Astrocyte (in vitro differentiated cells and primary cell): ENCODE measurements at regions not wholly inside any gene's neighbourhood (a gene's known extent, or its start where the extent isn't known, plus 50 kb on each side); places are given as distances from the start of the nearest gene placed in this dataset.
"Not testable (repeated sequence)": the region's sequence is repeated elsewhere in the genome, so short reads cannot be mapped to it uniquely, and the experiment has no call there.

Source experiments
- DNase-seq: peaks from one replicate; pipeline ENCODE4 v3.0.0-alpha.2; 2010; ENCODE audit warnings: low read depth
- FAIRE-seq: peaks from 2 replicates; lab custom pipeline; 2011; peaks lifted over from hg19 to GRCh38; lab: Jason Lieb, UNC
- H2AFZ ChIP-seq: 2 replicates; pipeline ENCODE4 v1.6.0; 2012; ENCODE audit warnings: low read depth, low read length, inconsistent platforms
- H3K27ac ChIP-seq: 2 replicates; pipeline ENCODE4 v1.5.1; 2011; ENCODE audit warnings: low read depth, low read length, inconsistent platforms
- H3K27me3 ChIP-seq: 2 replicates; pipeline ENCODE4 v1.6.0; 2011; ENCODE audit warnings: low read length, inconsistent platforms; ENCODE audit not compliant: insufficient read depth
- H3K36me3 ChIP-seq: 2 replicates; pipeline ENCODE4 v1.5.1; 2011; ENCODE audit warnings: low read length, inconsistent platforms; ENCODE audit not compliant: insufficient read depth
- H3K4me1 ChIP-seq: 2 replicates; pipeline ENCODE4 v1.5.1; 2011; ENCODE audit warnings: low read length, inconsistent platforms; ENCODE audit not compliant: insufficient read depth
- H3K4me2 ChIP-seq: 2 replicates; pipeline ENCODE4 v1.6.0; 2012; ENCODE audit warnings: low read length, inconsistent platforms
- H3K4me3 ChIP-seq: 2 replicates; pipeline ENCODE4 v1.5.1; 2011; ENCODE audit warnings: low read depth, mild to moderate bottlenecking, low read length, inconsistent platforms; ENCODE audit not compliant: insufficient read depth
- H3K79me2 ChIP-seq: 2 replicates; pipeline ENCODE4 v1.6.0; 2012; ENCODE audit warnings: mild to moderate bottlenecking, low read length, inconsistent platforms; ENCODE audit not compliant: insufficient read depth
- H3K9ac ChIP-seq: 2 replicates; pipeline ENCODE4 v1.6.0; 2012; ENCODE audit warnings: mild to moderate bottlenecking, low read length, inconsistent platforms
- H3K9me3 ChIP-seq: 2 replicates; pipeline ENCODE4 v1.5.1; 2012; ENCODE audit warnings: low read depth, mild to moderate bottlenecking, low read length, inconsistent platforms; ENCODE audit not compliant: insufficient read depth
- H4K20me1 ChIP-seq: 2 replicates; pipeline ENCODE4 v1.6.0; 2012; ENCODE audit warnings: low read length, inconsistent platforms; ENCODE audit not compliant: insufficient read depth
- H3K27ac Mint-ChIP-seq: one replicate; pipeline ENCODE4 v1.8.0; 2021; ENCODE audit warnings: mild to moderate bottlenecking, mixed read lengths; ENCODE audit not compliant: unreplicated experiment
- H3K27me3 Mint-ChIP-seq: one replicate; pipeline ENCODE4 v1.8.0; 2021; ENCODE audit warnings: low read depth, mixed read lengths; ENCODE audit not compliant: unreplicated experiment
- H3K36me3 Mint-ChIP-seq: one replicate; pipeline ENCODE4 v1.8.0; 2021; ENCODE audit warnings: low read depth, mixed read lengths; ENCODE audit not compliant: unreplicated experiment
- H3K4me1 Mint-ChIP-seq: one replicate; pipeline ENCODE4 v1.8.0; 2021; ENCODE audit warnings: low read depth, mixed read lengths; ENCODE audit not compliant: unreplicated experiment
- H3K4me3 Mint-ChIP-seq: one replicate; pipeline ENCODE4 v1.8.0; 2021; ENCODE audit warnings: mild to moderate bottlenecking, moderate library complexity, mixed read lengths; ENCODE audit not compliant: unreplicated experiment
- H3K9me3 Mint-ChIP-seq: one replicate; pipeline ENCODE4 v1.8.0; 2021; ENCODE audit warnings: mild to moderate bottlenecking, mixed read lengths; ENCODE audit not compliant: unreplicated experiment
- EZH2 ChIP-seq: IDR thresholded peaks from 2 replicates; pipeline ENCODE4 v1.6.1; 2012; ENCODE audit warnings: mild to moderate bottlenecking, low read length, inconsistent platforms; ENCODE audit not compliant: insufficient read depth
- TF ChIP-seq, protein P1 (sequence below): IDR thresholded peaks from 2 replicates; pipeline ENCODE4 v1.5.1; 2011; ENCODE audit warnings: low read depth, mild to moderate bottlenecking, inconsistent platforms, low read length, moderate library complexity; ENCODE audit not compliant: insufficient read depth

DNA sequence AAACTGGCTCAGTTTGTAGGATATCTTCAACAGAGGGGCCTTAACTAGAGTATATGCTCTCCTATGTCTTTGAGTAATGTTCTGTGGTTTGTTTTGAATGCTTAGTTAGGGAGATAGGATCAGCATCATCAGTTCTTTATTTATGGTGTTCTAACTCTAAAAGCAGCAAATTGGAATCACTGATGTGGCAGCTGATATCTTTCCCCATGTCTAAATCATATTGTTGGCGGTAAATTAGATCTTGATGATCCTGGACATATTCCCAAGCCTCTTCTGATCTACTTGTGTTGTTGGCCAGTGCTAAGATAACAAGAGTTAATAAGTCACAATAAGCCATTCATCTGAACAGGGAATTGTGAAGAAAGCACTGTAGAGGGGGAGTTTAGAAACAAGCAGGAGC lies 332.4 kb upstream of the DAB2 start:
- H3K4me2 ChIP-seq: no peak overlapping the region
- peaks cover 34% of the 10 kb centered on the region for H3K4me1 Mint-ChIP-seq
- no peaks in the 10 kb centered on the region for H3K79me2 ChIP-seq
- DNase-seq (peak; percentile 94), FAIRE-seq (no peak)
- peak overlapping the region; percentile 90 for H3K27ac ChIP-seq
- no peak overlapping the region for H2AFZ ChIP-seq
- TF ChIP-seq, protein P1, sequence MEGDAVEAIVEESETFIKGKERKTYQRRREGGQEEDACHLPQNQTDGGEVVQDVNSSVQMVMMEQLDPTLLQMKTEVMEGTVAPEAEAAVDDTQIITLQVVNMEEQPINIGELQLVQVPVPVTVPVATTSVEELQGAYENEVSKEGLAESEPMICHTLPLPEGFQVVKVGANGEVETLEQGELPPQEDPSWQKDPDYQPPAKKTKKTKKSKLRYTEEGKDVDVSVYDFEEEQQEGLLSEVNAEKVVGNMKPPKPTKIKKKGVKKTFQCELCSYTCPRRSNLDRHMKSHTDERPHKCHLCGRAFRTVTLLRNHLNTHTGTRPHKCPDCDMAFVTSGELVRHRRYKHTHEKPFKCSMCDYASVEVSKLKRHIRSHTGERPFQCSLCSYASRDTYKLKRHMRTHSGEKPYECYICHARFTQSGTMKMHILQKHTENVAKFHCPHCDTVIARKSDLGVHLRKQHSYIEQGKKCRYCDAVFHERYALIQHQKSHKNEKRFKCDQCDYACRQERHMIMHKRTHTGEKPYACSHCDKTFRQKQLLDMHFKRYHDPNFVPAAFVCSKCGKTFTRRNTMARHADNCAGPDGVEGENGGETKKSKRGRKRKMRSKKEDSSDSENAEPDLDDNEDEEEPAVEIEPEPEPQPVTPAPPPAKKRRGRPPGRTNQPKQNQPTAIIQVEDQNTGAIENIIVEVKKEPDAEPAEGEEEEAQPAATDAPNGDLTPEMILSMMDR: no peak
- TF ChIP-seq EZH2: no peak
- H4K20me1 ChIP-seq: no peaks in the 10 kb centered on the region
- no peak overlapping the region for H3K4me3 ChIP-seq
- no peaks in the 10 kb centered on the region for H3K36me3 Mint-ChIP-seq
- no peak overlapping the region for H3K9ac ChIP-seq
- no peaks in the 10 kb centered on the region for H3K9me3 ChIP-seq
- no peaks in the 10 kb centered on the region for H3K36me3 ChIP-seq
- no peaks in the 10 kb centered on the region for H3K9me3 Mint-ChIP-seq
- H3K4me1 ChIP-seq: peaks cover 45% of the 10 kb centered on the region
- H3K27me3 Mint-ChIP-seq: no peaks in the 10 kb centered on the region
- H3K27me3 ChIP-seq: no peaks in the 10 kb centered on the region
- peak overlapping the region; percentile 86 for H3K27ac Mint-ChIP-seq
- no peak overlapping the region for H3K4me3 Mint-ChIP-seq

GRCh38 chr5:39755986-39756385 lies 331.2 kb upstream of the DAB2 start:
- H3K4me1 ChIP-seq: peaks cover 36% of the 10 kb centered on the region
- Mint-ChIP-seq H3K27me3 (no peaks in the 10 kb centered on the region), H3K9me3 (no peaks in the 10 kb centered on the region), H3K4me1 (peaks cover 31% of the 10 kb centered on the region), H3K27ac (peak overlapping the region; percentile 95), H3K36me3 (no peaks in the 10 kb centered on the region), H3K4me3 (no peak overlapping the region)
- H3K9me3 ChIP-seq: no peaks in the 10 kb centered on the region
- peak overlapping the region; percentile 12 for H3K4me2 ChIP-seq
- no peaks in the 10 kb centered on the region for H3K27me3 ChIP-seq
- H4K20me1 ChIP-seq: no peaks in the 10 kb centered on the region
- FAIRE-seq (peak; percentile 66), DNase-seq (peak; percentile 95)
- no peaks in the 10 kb centered on the region for H3K36me3 ChIP-seq
- peak overlapping the region; percentile 90 for H3K27ac ChIP-seq
- H3K79me2 ChIP-seq: no peaks in the 10 kb centered on the region
- no peak for TF ChIP-seq EZH2
- TF ChIP-seq, protein P1: no peak
- no peak overlapping the region for H3K4me3 ChIP-seq
- H3K9ac ChIP-seq: peak overlapping the region; percentile 43
- H2AFZ ChIP-seq: no peak overlapping the region

DNA sequence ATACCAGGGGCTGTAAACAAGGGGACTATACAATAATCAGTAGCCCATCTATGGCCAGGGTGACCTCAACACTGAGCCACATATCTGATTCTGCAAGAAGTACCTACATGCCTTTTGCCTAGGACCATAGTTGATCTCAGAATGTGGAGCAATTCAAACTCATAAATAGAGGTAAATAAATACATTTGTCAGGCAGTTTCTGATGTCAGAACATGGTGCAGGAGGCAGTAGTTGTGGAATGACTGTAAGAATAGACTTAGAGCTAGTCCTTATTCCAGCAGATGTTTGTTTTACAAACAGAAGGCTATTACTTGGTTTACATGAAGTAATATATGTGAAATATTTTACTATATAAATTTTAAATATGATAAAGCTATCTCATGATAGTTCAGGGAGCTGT lies 330.7 kb upstream of the DAB2 start:
- no peak overlapping the region for H3K4me3 ChIP-seq
- no peaks in the 10 kb centered on the region for H3K9me3 Mint-ChIP-seq
- no peaks in the 10 kb centered on the region for H3K9me3 ChIP-seq
- no peak overlapping the region for H2AFZ ChIP-seq
- H3K4me1 ChIP-seq: peaks cover 31% of the 10 kb centered on the region
- no peak for TF ChIP-seq EZH2
- TF ChIP-seq, protein P1: no peak
- peak overlapping the region; percentile 90 for H3K27ac ChIP-seq
- H3K4me3 Mint-ChIP-seq: no peak overlapping the region
- H3K27me3 Mint-ChIP-seq: no peaks in the 10 kb centered on the region
- peak overlapping the region; percentile 95 for H3K27ac Mint-ChIP-seq
- H3K4me1 Mint-ChIP-seq: peaks cover 26% of the 10 kb centered on the region
- FAIRE-seq: no peak
- H3K9ac ChIP-seq: peak overlapping the region; percentile 43
- DNase-seq: no peak
- H3K36me3 Mint-ChIP-seq: no peaks in the 10 kb centered on the region
- no peaks in the 10 kb centered on the region for H3K79me2 ChIP-seq
- H3K36me3 ChIP-seq: no peaks in the 10 kb centered on the region
- no peak overlapping the region for H3K4me2 ChIP-seq
- H3K27me3 ChIP-seq: no peaks in the 10 kb centered on the region
- no peaks in the 10 kb centered on the region for H4K20me1 ChIP-seq

- not testable (repeated sequence) for H3K9me3 Mint-ChIP-seq, H3K27ac ChIP-seq, H3K9me3 ChIP-seq, H3K36me3 ChIP-seq, H4K20me1 ChIP-seq, H3K79me2 ChIP-seq, H3K4me3 Mint-ChIP-seq, H2AFZ ChIP-seq, H3K27me3 ChIP-seq, DNase-seq, H3K27ac Mint-ChIP-seq, H3K4me3 ChIP-seq, H3K36me3 Mint-ChIP-seq, FAIRE-seq, H3K4me2 ChIP-seq, H3K9ac ChIP-seq, H3K27me3 Mint-ChIP-seq
- peaks cover 14% of the 10 kb centered on the region for H3K4me1 Mint-ChIP-seq
- H3K4me1 ChIP-seq: peaks cover 18% of the 10 kb centered on the region
Observed at GRCh38 chr5:39753747-39754146, 329.0 kb upstream of the DAB2 start.
